OCI-LY7 (cell line): ENCODE measurements at regions not wholly inside any gene's neighbourhood (a gene's known extent, or its start where the extent isn't known, plus 50 kb on each side); places are given as distances from the start of the nearest gene placed in this dataset.

Experiments
- BruUV-seq: library from RNA; stranded (reverse); fragments of 400-500 nt; replicated peaks from 2 replicates; lab custom pipeline; 2021; lab: Mats Ljungman, UMichigan
- CTCF ChIA-PET: fragments of 300-600 bp; sonication (Branson Sonifier 250); formaldehyde crosslinking; loops from one replicate; lab custom pipeline; 2022; ENCODE audit warnings: antibody characterized with exemption; ENCODE audit not compliant: unreplicated experiment; lab: Charles Lee
- POLR2A ChIA-PET: fragments of 300-600 bp; sonication (Branson Sonifier 250); formaldehyde crosslinking; loops from one replicate; lab custom pipeline; 2022; ENCODE audit warnings: antibody characterized with exemption; lab: Charles Lee
- DNase-seq: peaks from one replicate; pipeline ENCODE4 v3.0.0-alpha.2; 2015; ENCODE audit warnings: low spot score
- H2AFZ ChIP-seq: fragments of 200-600 bp; sonication (generic), shearing (Covaris generic); 2 replicates; pipeline ENCODE4 v1.6.1; 2014; ENCODE audit warnings: mild to moderate bottlenecking, antibody characterized with exemption, low read length, moderate library complexity
- H3K27ac ChIP-seq: fragments of 200-600 bp; sonication (generic); 2 replicates; pipeline ENCODE4 v1.5.1; 2014; ENCODE audit warnings: mixed run types, low read depth, mild to moderate bottlenecking, moderate library complexity, low read length, inconsistent platforms; ENCODE audit not compliant: poor library complexity, severe bottlenecking
- H3K36me3 ChIP-seq: fragments of 200-600 bp; sonication (generic); 2 replicates; pipeline ENCODE4 v1.6.1; 2014; ENCODE audit warnings: mild to moderate bottlenecking, antibody characterized with exemption, low read length, moderate library complexity, mixed read lengths; ENCODE audit not compliant: insufficient read depth
- H3K4me1 ChIP-seq: fragments of 200-600 bp; sonication (generic); 2 replicates; pipeline ENCODE4 v1.5.1; 2014; ENCODE audit warnings: mild to moderate bottlenecking, low read length; ENCODE audit not compliant: insufficient read depth, poor library complexity, severe bottlenecking
- H3K4me2 ChIP-seq: fragments of 200-600 bp; sonication (generic); 2 replicates; pipeline ENCODE4 v1.6.1; 2014; ENCODE audit warnings: mild to moderate bottlenecking, low read length
- H3K4me3 ChIP-seq: fragments of 200-600 bp; sonication (generic); 2 replicates; pipeline ENCODE4 v1.5.1; 2014; ENCODE audit warnings: mild to moderate bottlenecking, low read depth, low read length; ENCODE audit not compliant: poor library complexity, severe bottlenecking
- H3K79me2 ChIP-seq: fragments of 200-600 bp; sonication (generic); 2 replicates; pipeline ENCODE4 v1.6.1; 2016; ENCODE audit warnings: low read depth, mild to moderate bottlenecking, low read length, moderate library complexity, mixed read lengths; ENCODE audit not compliant: insufficient read depth
- H3K9me2 ChIP-seq: fragments of 200-600 bp; sonication (generic); 2 replicates; pipeline ENCODE4 v1.6.1; 2016; ENCODE audit warnings: mild to moderate bottlenecking, low read length, mixed read lengths; ENCODE audit not compliant: insufficient read depth
- H3K9me3 ChIP-seq: fragments of 200-600 bp; sonication (generic); 2 replicates; pipeline ENCODE4 v1.6.1; 2014; ENCODE audit warnings: mild to moderate bottlenecking, mixed run types, low read length, mixed read lengths
- H4K20me1 ChIP-seq: fragments of 200-600 bp; sonication (generic); 2 replicates; pipeline ENCODE4 v1.6.1; 2014; ENCODE audit warnings: mild to moderate bottlenecking, antibody characterized with exemption, low read length, moderate library complexity, mixed read lengths; ENCODE audit not compliant: insufficient read depth
- EZH2phosphoT487 ChIP-seq: fragments of 200-600 bp; sonication (generic); IDR thresholded peaks from 2 replicates; pipeline ENCODE4 v1.6.1; 2018; ENCODE audit warnings: low read depth, borderline replicate concordance, mild to moderate bottlenecking, mixed run types, antibody characterized with exemption, low read length, moderate library complexity, mixed read lengths
- intact Hi-C: fragments of 100-400 bp; cut with micrococcal nuclease; formaldehyde crosslinking; loops from one replicate; pipeline ENCODE4 v1.10.0; 2022; ENCODE audit not compliant: unreplicated experiment
- TF ChIP-seq, protein P1 (sequence below): fragments of 200-600 bp; sonication (generic); conservative IDR thresholded peaks from 2 replicates; pipeline ENCODE4 v1.5.1; 2014; ENCODE audit warnings: mild to moderate bottlenecking, antibody characterized with exemption, low read length, moderate library complexity, mixed read lengths

GRCh38 chr5:159422910-159423309, 92.6 kb upstream of the IL12B start:
- H3K79me2 ChIP-seq = no peaks in the 10 kb centered on the region
- intact Hi-C loops = no loop called here
- H2AFZ ChIP-seq = no peak overlapping the region
- no TSS peak for BruUV-seq
- no peaks in the 10 kb centered on the region for H3K9me3 ChIP-seq
- CTCF ChIA-PET = no interaction called here
- TF ChIP-seq, protein P1, sequence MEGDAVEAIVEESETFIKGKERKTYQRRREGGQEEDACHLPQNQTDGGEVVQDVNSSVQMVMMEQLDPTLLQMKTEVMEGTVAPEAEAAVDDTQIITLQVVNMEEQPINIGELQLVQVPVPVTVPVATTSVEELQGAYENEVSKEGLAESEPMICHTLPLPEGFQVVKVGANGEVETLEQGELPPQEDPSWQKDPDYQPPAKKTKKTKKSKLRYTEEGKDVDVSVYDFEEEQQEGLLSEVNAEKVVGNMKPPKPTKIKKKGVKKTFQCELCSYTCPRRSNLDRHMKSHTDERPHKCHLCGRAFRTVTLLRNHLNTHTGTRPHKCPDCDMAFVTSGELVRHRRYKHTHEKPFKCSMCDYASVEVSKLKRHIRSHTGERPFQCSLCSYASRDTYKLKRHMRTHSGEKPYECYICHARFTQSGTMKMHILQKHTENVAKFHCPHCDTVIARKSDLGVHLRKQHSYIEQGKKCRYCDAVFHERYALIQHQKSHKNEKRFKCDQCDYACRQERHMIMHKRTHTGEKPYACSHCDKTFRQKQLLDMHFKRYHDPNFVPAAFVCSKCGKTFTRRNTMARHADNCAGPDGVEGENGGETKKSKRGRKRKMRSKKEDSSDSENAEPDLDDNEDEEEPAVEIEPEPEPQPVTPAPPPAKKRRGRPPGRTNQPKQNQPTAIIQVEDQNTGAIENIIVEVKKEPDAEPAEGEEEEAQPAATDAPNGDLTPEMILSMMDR = no peak
- TF ChIP-seq EZH2phosphoT487 = no peak
- H3K4me1 ChIP-seq = no peaks in the 10 kb centered on the region
- H3K9me2 ChIP-seq = no peaks in the 10 kb centered on the region
- H4K20me1 ChIP-seq = no peaks in the 10 kb centered on the region
- no peak overlapping the region for H3K4me3 ChIP-seq
- POLR2A ChIA-PET = no interaction called here
- H3K27ac ChIP-seq = no peak overlapping the region
- H3K36me3 ChIP-seq = no peaks in the 10 kb centered on the region
- DNase-seq = no peak
- H3K4me2 ChIP-seq = no peak overlapping the region

DNA sequence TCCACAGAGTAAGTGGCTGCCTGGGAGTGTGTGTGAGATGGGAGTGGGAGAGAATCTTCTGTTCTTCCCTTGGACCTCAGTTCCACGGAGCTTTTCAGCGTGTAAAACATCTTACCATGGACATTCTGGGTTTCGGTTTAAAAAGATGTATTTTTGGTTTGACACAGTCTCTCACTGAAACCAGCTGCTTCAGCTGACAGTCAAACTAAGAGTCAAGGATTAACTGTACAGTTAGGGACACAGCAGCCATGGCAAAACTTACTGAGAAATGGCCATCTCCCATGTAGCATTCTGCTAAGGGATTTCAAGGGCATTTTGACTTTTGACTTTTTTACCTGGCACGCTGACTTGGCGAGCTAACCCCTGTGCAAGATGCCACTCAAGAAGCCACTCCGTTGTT, 93.8 kb upstream of the IL12B start:
- no peak overlapping the region for H3K4me2 ChIP-seq
- H3K36me3 ChIP-seq = no peaks in the 10 kb centered on the region
- no peaks in the 10 kb centered on the region for H3K9me2 ChIP-seq
- ChIA-PET CTCF (interaction anchor here (0.6 kb wide), 1 partner anchor 14 kb away, joined by 3 read pairs; no protein-coding TSS in a partner anchor), POLR2A (interaction anchor here (0.7 kb wide), 1 partner anchor 40 kb away, joined by 3 read pairs; no protein-coding TSS in a partner anchor)
- no peaks in the 10 kb centered on the region for H4K20me1 ChIP-seq
- intact Hi-C loops = no loop called here
- no peaks in the 10 kb centered on the region for H3K4me1 ChIP-seq
- no peaks in the 10 kb centered on the region for H3K79me2 ChIP-seq
- no peaks in the 10 kb centered on the region for H3K9me3 ChIP-seq
- no peak for DNase-seq
- TF ChIP-seq, protein P1 = no peak
- TF ChIP-seq EZH2phosphoT487 = no peak
- H3K4me3 ChIP-seq = no peak overlapping the region
- BruUV-seq = no TSS peak
- no peak overlapping the region for H2AFZ ChIP-seq
- H3K27ac ChIP-seq = no peak overlapping the region

- H3K4me2 ChIP-seq = no peak overlapping the region
- no peak overlapping the region for H3K4me3 ChIP-seq
- no peaks in the 10 kb centered on the region for H4K20me1 ChIP-seq
- intact Hi-C loops = loop anchor here (5.0 kb wide), 1 partner anchor 94 kb away; the partner anchor contains the start of gene IL12B
- CTCF ChIA-PET = no interaction called here
- TF ChIP-seq, protein P1 = no peak
- TF ChIP-seq EZH2phosphoT487 = no peak
- H3K9me2 ChIP-seq = no peaks in the 10 kb centered on the region
- BruUV-seq = no TSS peak
- H3K36me3 ChIP-seq = no peaks in the 10 kb centered on the region
- no peaks in the 10 kb centered on the region for H3K79me2 ChIP-seq
- no peak overlapping the region for H3K27ac ChIP-seq
- no peak for DNase-seq
- H2AFZ ChIP-seq = no peak overlapping the region
- H3K9me3 ChIP-seq = no peaks in the 10 kb centered on the region
- POLR2A ChIA-PET = interaction anchor here (1.0 to 1.9 kb wide), 3 partner anchors 12 to 22 kb away, joined by 3 to 10 read pairs (median 6); no protein-coding TSS in a partner anchor
- H3K4me1 ChIP-seq = no peaks in the 10 kb centered on the region
Observed at GRCh38 chr5:159426694-159427093, 96.4 kb upstream of the IL12B start.
